ENCODE measurements at regions not wholly inside any gene's neighbourhood (a gene's known extent, or its start where the extent isn't known, plus 50 kb on each side); places are given as distances from the start of the nearest gene placed in this dataset.

- H3K36me3 Mint-ChIP-seq, result no peaks in the 10 kb centered on the region
- no peak overlapping the region for H3K4me3 Mint-ChIP-seq
- no peak overlapping the region for H3K27ac Mint-ChIP-seq
- TF ChIP-seq CTCF (conservative IDR thresholded peaks at IDR 0.05), result no peak
- H3K9me3 Mint-ChIP-seq, result no peaks in the 10 kb centered on the region
- H3K27me3 Mint-ChIP-seq, result no peaks in the 10 kb centered on the region
- peaks cover 13% of the 10 kb centered on the region for H3K4me1 Mint-ChIP-seq (ENCODE audit: unreplicated experiment)
- no peak for DNase-seq (ENCODE audit: extremely low spot score, unreplicated experiment)
These were observed 137.9 kb downstream of the BACH1 start for GRCh38 chr21:29436650-29437049.

GRCh38 chr21:29441651-29442050 is 142.9 kb downstream of the BACH1 start:
- Mint-ChIP-seq H3K4me3 (no peak overlapping the region), H3K4me1 (ENCODE audit: unreplicated experiment) (no peaks in the 10 kb centered on the region), H3K27ac (no peak overlapping the region), H3K27me3 (no peaks in the 10 kb centered on the region), H3K9me3 (no peaks in the 10 kb centered on the region), H3K36me3 (no peaks in the 10 kb centered on the region)
- no peak for DNase-seq (ENCODE audit: extremely low spot score, unreplicated experiment)
- no peak for TF ChIP-seq CTCF (conservative IDR thresholded peaks at IDR 0.05)

- TF ChIP-seq CTCF (conservative IDR thresholded peaks at IDR 0.05), result no peak
- Mint-ChIP-seq H3K4me1 (ENCODE audit: unreplicated experiment) (no peaks in the 10 kb centered on the region), H3K36me3 (no peaks in the 10 kb centered on the region), H3K9me3 (peaks cover 2% of the 10 kb centered on the region), H3K4me3 (no peak overlapping the region), H3K27me3 (no peaks in the 10 kb centered on the region), H3K27ac (no peak overlapping the region)
- DNase-seq (ENCODE audit: extremely low spot score, unreplicated experiment), result no peak
These were observed 144.8 kb downstream of the BACH1 start for GRCh38 chr21:29443411-29444010.

- Mint-ChIP-seq H3K36me3 (peaks cover 5% of the 10 kb centered on the region), H3K27me3 (no peaks in the 10 kb centered on the region), H3K9me3 (peaks cover 14% of the 10 kb centered on the region), H3K4me1 (ENCODE audit: unreplicated experiment) (no peaks in the 10 kb centered on the region), H3K27ac (no peak overlapping the region), H3K4me3 (no peak overlapping the region)
- TF ChIP-seq CTCF (conservative IDR thresholded peaks at IDR 0.05), result no peak
- no peak for DNase-seq (ENCODE audit: extremely low spot score, unreplicated experiment)
These were observed 150.0 kb downstream of the BACH1 start for GRCh38 chr21:29448766-29449165.

- no peaks in the 10 kb centered on the region for H3K27me3 Mint-ChIP-seq
- no peak for TF ChIP-seq CTCF (conservative IDR thresholded peaks at IDR 0.05)
- no peak for DNase-seq (ENCODE audit: extremely low spot score, unreplicated experiment)
- H3K9me3 Mint-ChIP-seq, result peaks cover 14% of the 10 kb centered on the region
- H3K27ac Mint-ChIP-seq, result no peak overlapping the region
- H3K4me1 Mint-ChIP-seq (ENCODE audit: unreplicated experiment), result no peaks in the 10 kb centered on the region
- H3K36me3 Mint-ChIP-seq, result peaks cover 5% of the 10 kb centered on the region
- no peak overlapping the region for H3K4me3 Mint-ChIP-seq
These were observed 150.7 kb downstream of the BACH1 start for GRCh38 chr21:29449306-29449950.

Measured in type B pancreatic cell (in vitro differentiated cells).